ENCODE measurements at regions not wholly inside any gene's neighbourhood (a gene's known extent, or its start where the extent isn't known, plus 50 kb on each side); places are given as distances from the start of the nearest gene placed in this dataset.
"Not testable (repeated sequence)": the region's sequence is repeated elsewhere in the genome, so short reads cannot be mapped to it uniquely, and the experiment has no call there.

DNA sequence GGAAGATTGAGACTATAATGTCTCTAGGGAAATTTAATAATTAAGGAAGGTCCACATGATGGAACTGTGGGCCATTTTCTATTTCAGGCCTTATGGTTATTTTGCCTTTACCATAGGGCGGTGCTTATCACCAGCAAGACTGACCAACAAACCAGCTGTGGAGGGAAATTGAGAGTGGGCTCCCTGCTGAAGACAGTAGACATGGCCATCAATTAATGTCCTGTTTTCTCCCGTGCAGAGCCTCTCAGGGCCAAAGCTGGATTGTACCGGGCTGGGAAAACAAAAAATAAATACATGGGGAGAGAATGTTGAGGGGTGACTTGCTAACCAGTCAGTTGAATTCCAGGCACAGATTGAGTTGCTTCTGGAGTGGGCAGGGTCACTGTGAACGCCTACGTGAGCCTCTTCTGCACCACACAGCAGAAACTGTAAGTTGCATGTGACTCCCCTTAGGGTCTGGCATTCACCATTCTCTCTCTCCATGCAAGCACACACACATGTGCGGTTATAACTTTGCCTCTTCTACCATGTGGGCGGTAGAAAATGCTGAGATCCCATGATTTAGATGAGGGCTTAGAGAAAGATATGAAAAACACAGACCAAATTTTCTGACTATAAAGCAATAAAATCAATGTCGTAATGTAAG, 128.5 kb downstream of the COPS8 start:
- no peak for DNase-seq (ENCODE audit: low read depth, low spot score)

DNA sequence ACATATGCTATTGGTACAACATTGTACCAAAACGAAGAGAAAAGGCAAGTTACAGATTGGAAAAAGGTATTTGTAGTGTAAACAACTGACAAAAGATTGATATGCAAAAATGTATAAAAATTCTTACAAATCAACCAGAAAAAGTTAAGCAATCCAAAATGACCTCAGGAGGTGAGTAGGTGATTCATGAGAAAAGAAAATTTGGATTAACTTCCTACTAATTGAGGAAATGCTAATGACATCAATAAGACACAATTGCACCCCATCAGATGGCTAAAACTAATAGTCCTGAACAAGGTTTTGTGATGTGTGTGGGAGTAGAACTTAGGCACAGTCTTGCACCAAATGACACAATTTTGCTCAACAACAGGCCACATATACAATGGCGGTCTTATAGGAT, 129.3 kb downstream of the COPS8 start:
- no peak for DNase-seq (ENCODE audit: low read depth, low spot score)

DNA sequence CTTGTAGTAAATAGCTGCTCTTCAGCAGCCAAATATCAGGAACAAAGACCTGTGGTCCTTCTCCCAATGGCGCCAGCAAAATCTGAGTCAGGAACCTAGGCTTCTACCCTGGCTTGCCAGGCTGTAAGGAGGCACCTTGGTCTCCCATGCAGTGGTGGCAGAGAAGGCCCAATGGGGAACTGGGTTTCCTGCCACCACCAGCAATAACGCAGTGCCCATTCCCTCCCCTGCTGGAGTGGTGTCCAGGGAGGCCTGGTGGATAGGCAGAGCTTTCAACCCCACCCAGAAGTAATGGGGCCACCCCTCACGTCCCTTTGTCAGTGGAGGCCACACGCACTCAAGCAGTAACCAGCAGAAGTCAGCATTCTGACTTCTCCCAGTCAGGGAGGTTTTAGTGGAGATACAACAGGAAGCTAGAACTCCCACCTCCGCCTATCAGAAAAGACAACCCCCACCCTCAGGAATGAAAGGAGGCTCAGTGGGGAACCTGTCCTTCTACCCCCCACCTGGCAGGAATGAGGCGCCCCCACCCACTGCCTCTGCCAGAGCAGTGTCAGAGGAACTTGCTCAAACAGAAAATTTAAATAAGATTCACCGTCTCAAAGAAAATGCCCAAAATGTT, 132.4 kb downstream of the COPS8 start:
- DNase-seq (ENCODE audit: low read depth, low spot score): no peak

DNA sequence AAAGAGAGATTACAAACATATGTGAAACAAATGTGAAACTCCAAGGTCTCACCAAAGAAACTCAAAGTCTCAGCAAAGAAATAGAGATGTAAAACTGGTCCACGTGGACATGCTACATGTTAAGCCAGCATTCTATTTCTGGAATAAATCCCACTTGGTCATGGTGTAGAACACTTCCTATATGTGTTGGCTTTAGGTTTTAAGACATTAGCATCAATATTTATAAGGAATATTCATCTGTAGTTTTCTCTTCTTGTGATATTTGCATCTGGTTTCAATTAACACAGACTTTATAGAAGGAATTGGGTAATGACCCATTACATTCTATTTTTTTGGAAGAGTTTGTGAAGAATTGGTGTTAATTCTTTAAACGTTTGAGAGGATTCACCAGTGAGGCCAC, 133.1 kb downstream of the COPS8 start:
- no peak for DNase-seq (ENCODE audit: low read depth, low spot score)

DNA sequence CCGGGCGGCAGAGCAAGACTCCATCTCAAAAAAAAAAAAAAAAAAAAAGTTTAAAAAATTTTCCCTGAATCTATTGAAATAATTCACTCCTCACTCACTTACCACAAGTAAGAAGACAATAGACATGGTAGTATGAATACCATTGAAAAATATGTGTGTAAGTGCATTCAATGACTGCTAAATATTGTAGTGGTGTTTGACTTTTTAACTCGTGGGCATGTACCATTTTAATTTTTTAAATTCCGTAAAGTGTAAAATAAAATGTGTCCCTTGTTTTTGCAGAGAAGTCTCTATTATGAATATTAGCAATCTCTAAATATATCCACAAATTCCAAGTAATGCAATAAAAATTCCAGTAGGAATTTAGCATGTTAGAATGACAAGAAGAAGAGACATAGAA, 134.1 kb downstream of the COPS8 start:
- no peak for DNase-seq (ENCODE audit: low read depth, low spot score)

DNA sequence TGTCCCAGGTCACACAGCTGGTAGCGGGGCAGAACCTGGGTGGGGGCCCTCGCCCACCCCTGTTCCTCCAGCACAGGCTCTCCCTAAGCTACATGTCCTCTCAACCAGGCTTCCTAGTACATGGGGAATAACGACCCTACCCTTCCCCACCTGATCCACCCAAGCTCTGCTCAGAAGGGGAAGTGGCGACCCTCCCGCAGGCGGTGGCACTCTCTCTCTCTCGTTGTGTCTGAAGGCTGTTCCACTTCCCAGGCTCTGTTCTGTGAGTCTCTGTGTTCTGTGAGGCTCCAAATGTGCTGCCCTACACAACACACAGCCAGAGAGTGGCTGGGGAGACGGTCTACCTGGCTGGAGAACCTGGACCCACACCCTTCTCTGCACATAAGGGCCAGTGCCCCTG, 135.8 kb downstream of the COPS8 start:
- no peak for DNase-seq (ENCODE audit: low read depth, low spot score)

DNA sequence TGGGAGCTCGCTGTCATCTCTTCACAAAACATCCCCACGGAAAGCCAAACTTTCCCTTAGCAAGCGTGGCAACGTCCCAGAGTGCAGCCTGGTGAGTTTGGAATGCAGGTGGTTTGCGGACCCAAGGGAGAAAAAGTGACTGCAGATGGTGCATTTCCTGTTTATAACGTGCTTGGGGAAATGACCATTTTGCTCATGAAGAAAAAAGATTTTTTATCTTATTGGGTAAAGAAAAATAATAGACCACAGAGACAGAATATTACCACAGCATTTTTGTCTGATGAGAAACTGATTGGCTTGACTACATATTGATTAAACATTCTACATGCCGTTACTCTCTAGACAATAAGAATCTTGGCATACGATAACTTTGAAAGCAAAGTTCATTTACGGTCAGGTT, 136.5 kb downstream of the COPS8 start:
- DNase-seq (ENCODE audit: low read depth, low spot score): no peak

DNA sequence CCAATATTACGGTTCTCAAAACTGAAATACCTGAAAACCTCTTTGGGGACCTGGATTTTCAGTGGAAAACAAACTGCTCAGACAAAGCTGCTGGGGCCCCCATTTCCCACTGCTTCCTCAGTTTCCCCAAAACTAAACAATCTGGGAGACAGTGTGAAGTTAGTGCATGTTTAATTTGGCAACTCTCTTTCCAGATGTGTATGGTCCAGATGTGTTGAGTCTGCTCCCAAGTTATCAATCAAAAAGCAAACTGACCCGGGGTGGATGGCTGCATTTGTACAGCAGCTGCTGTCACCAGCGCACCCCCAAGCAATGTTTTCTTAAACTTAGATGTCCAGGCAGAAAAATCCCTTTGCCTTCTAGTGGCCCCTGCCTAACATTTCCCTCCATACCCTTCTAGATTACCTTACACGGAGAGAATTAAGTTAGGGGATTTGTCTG, 136.9 kb downstream of the COPS8 start:
- DNase-seq (ENCODE audit: low read depth, low spot score): no peak

DNA sequence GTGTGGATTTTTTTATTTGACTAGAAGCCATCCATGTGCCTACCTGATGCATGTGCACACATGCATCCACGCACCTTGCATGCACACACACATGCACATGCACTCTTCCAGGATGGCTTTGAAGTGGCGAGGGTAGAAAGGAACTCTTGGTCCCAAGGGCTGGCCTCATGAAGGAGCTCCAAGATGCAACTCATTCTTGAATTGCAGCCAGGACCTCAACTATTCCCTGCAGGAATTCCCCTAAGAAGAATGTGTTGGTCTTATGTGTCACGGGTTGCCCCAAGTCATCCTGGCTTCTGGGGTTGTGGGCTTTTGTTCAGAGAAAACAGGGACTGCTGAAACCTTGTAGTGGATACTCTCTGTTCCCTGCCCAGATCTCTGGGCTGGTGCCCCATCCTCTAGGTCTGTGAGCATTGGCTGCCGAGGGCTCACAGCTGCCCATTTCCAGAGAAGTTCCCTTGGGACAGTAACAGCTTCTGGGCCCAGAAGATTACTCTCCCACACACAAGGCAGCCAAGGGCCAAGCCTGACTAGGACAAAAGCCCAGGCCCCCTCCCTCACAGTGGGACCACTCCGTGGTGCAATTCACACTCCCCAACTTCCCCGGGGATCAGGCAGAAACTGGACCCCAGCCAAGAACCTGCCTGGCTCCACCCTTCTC, 137.6 kb downstream of the COPS8 start:
- DNase-seq (ENCODE audit: low read depth, low spot score): no peak

DNA sequence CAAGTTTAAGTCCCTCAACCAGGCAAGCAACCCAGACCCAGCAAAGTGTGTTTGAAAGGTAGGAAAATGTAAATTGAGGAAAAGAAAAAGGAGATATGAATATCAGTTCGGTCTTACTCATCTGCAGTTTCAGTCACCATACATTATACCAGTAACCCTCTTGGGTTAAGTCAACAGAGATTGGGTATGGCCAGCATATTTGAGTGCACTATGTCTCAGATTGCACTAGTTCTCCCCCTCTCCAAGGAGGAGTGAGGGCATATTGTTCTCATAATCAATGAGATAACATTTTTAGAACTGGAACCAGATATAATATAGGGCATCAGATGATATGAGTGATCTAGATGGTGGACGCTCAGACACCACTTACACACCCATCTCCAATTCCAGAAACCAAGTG, 141.5 kb downstream of the COPS8 start:
- DNase-seq (ENCODE audit: low read depth, low spot score): no peak

DNA sequence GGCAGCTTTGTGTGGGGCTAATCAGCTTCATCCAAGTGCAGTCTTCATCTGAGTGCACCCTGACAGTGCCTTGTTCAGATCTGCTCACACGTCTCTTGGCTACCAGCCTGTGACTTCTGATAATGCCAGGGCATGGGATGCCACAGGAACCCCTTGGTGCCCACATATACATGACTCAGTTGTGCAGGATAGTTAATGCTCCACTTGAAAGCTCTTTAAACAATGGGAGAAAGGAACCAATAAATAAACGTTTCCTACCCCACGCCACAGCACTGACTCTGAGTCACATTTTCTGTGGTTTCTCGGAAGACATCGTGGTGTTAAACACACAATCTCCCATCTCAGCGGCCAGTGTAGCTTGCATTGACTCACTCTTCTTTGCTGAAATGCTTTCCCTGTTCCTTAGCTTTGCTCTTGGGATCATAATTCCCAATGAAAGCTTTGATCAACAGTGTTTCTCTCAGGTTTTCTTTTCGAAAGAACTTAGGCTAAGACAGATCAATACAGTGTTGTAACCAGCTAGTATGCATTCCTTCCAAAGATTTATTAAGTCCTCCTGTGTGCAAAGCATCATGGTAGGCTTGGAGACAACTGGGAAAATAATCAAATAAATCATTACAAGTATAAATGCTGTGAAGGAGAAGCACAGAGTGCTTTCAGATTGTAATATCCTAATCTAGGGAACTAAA, 142.0 kb downstream of the COPS8 start:
- DNase-seq (ENCODE audit: low read depth, low spot score): no peak

DNA sequence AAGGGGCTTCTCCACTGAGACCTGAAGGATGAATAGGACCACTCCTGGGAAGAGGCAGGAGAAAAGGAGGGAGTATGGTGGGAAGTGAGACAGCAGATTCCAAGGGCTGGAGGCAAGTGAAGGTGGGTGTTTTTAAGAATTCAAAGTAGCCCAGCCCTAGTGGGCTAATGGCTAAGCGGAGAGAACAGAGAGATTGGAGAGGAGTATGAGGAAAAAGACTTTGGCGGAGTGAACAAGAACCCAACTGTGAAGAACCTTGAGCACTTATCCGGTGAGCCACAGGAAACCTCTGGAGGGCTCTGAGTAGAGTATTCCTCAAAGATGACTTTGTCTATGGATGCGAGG, 142.6 kb downstream of the COPS8 start:
- DNase-seq (ENCODE audit: low read depth, low spot score): no peak

DNA sequence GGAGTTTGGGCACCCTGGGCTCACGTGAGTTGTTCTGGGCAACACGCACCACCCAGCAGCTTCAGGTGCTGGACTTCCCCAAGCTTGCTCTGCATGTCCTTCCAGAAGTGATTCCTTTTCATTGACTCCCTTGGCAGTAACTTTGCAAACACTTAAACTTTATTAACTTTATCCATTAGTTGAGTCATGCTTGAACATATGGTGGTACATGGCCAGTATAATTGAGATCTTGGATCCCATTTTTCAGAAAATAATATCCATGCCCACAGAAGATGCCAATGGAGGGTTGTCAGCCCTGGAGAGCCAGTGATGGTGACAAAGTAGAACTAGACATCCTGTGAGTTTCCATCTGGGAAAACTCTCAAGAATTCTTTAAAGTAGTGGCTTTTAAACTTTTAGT, 144.2 kb downstream of the COPS8 start:
- no peak for DNase-seq (ENCODE audit: low read depth, low spot score)

DNA sequence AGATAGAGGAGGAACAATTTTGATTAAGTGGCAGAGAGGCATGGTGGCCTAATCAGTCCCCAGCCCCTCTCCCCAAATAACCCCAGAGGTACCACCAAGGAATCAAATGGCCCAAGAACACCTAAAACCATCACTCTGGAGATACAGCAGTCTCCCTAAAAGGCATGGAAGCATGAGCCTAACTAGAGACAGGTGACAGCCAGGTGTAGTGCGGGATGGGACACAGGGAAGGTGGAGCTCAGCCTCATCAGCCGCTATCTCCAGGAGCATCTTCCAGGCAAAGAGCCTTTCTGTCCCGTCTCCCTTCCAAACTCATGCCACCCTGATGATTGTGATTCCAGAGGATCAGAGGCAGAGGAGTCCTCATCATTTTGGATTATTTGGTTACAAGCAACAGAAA, 144.7 kb downstream of the COPS8 start:
- DNase-seq (ENCODE audit: low read depth, low spot score): no peak

DNA sequence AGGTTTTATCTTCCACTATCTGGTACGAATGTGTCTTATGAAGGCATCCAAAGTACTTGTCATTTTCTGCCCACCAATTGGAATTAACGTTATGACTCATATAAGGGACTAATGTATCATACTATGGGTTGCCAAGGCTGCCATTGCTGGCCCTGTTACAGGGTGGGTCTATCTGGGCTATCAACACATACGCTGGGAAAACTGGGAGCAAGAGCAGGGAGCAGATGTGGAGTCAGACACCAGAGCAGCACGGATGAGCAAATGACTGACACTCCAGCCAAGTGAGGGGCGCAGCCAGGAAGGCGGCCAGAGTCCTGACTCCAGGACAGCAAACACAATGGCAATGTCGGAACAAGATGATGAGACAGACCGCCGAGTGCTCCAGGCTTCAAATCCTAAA, 145.9 kb downstream of the COPS8 start:
- DNase-seq (ENCODE audit: low read depth, low spot score): no peak

DNA sequence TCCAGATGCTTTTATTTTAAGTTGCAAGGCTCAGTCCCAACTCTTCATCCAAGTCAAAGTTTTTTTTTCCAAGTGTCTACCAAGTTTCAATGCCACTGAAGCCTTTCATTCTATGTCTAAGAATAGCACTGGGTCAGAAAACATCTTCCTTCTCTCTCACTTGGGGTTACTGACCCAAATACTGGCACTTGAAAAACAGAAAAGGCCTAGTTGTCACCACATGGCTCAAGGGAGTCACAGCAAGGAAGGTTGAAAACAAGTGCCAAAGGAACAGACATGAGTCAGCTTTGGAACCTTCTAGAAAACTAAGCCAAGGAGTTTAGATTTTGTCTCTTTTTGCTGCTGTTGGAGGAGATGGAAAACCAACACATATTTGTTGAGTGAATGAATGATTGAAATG, 146.5 kb downstream of the COPS8 start:
- no peak for DNase-seq (ENCODE audit: low read depth, low spot score)

DNA sequence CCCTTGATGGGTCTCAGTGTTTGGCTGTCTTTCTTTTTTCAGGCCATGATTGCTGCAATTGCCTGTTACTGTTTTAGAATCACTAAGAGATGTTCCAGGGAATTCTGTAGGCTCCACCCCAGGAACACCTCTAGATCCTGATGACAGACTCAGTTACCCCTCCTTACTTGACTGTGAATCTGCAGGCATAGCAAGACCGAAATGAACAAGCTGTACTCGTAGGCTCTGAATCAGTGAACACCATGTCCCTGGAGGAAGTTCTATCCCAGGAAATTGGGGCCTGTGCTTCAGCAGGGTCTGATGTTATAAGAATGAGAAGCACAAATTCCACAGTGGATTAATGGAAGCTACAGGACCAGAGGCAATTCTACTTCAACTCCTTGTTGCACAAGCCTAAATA, 148.6 kb downstream of the COPS8 start:
- DNase-seq (ENCODE audit: low read depth, low spot score): no peak

DNA sequence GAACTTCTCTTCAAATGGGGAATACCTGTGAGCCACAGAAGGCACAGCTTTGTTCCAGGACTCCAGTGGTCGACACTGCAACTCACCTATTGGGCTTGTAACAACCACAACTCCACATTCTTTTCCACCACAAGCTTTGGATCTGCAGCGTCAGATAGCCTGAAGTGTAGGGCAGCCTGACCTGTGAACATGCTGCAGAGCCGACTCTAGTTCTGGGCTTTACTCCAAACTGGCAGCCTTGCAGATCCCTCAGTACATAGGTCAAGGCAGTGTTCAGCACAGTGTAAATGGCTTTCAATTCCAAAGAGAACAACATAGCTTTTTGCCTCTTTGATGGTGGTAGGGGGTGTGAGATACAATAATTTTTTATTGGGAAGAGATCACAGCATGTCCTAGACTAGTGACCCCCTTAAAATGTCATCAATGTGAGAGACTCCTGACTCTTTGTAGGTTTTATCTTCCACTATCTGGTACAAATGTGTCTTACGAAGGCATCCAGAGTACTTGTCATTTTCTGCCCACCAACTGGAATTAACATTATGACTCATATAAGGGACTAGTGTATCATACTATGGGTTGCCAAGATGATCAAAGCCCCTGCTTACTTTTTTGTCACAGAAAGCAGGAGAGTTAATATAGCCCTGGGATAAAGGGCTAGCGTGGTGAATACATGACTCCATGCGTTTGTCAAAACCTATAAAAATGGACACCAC, 149.8 kb downstream of the COPS8 start:
- no peak for DNase-seq (ENCODE audit: low read depth, low spot score)

DNA sequence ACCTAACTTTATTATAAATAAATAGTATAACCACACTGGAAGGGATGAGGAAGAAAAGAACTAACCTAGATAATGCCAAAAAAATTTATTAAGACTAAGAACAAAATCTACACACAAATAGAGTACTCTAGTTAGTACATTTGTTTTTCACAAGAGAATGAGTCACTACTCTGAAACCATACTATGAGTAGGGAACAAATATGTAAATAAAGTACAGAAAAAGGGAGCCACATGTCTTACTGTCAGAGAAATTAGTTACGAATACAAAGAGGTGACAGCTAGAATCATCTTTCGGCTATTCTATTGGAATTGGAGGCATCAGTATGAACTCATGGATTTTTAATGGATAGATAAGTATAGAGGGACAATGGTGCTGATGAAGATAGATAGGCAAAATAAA, 150.5 kb downstream of the COPS8 start:
- DNase-seq (ENCODE audit: low read depth, low spot score): no peak

DNA sequence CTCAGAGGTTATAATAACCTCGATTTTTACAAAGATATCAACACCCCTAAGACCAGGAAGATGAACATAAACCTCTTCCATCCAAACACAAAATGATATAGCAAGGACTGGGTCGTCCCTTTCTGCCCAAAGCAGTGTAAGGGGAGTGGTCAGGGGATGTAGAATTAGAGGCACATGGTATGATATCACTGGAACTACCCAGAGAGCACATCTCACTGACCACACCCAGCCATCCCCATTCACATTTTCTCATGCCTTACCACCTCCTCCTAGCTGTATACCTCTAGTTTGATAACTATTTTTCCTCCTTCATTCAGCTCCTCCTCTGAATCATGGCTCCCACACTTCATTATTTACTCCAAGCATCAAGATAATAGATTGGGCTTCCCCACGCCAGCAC, 152.6 kb downstream of the COPS8 start:
- DNase-seq (ENCODE audit: low read depth, low spot score): no peak

DNA sequence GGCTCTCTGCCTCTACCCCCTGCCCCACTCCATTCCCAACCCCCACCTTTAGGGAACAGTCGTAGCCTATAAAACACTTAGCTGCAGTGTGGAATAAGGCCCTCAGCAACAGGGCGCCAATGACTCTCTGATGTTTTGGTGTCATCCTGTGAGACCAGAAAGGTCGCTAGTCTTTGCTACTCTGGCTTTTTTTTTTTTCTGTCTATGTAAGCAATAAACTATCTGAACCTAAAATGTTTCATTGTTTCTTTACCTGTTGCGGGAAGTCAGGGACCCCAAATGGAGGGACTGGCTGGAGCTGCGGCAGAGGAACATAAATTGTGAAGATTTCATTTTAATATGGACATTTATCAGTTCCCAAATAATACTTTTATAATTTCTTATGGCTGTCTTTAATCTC, 154.6 kb downstream of the COPS8 start:
- no peak for DNase-seq (ENCODE audit: low read depth, low spot score)

DNA sequence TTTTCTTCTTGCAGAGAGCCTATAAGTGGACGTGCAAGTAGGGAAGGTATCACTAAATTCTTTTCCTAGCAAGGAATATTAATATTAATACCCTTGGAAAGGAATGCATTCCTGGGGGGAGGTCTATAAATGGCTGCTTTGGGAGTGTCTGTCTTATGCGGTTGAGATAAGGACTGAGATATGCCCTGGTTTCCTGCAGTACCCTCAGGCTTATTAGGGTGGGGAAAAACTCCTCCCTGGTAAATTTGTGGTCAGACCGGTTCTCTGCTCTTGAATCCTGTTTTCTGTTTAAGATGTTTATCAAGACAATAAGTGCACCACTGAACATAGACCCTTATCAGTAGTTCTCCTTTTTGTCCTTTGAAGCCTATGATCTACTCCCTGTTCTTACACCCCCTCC, 155.2 kb downstream of the COPS8 start:
- not testable (repeated sequence) for DNase-seq (ENCODE audit: low read depth, low spot score)
